NT2/D1 (cell line): ENCODE measurements at regions not wholly inside any gene's neighbourhood (a gene's known extent, or its start where the extent isn't known, plus 50 kb on each side); places are given as distances from the start of the nearest gene placed in this dataset.

ENCODE experiments used
- DNase-seq: peaks from one replicate; pipeline ENCODE4 v3.0.0-alpha.2; 2011; ENCODE audit warnings: low read depth, low spot score
- H3K27me3 ChIP-seq: 2 replicates; pipeline ENCODE4 v1.6.0; 2011; ENCODE audit warnings: mild to moderate bottlenecking; ENCODE audit not compliant: insufficient read length, insufficient read depth
- H3K36me3 ChIP-seq: 2 replicates; pipeline ENCODE4 v1.6.1; 2011; ENCODE audit warnings: mild to moderate bottlenecking, low read length, mixed read lengths; ENCODE audit not compliant: insufficient read depth, insufficient read length
- H3K4me1 ChIP-seq: 2 replicates; pipeline ENCODE4 v1.5.1; 2011; ENCODE audit not compliant: insufficient read depth, insufficient read length
- H3K4me3 ChIP-seq: 2 replicates; pipeline ENCODE4 v1.5.1; 2011; ENCODE audit warnings: low read depth; ENCODE audit not compliant: insufficient read length
- H3K9ac ChIP-seq: 2 replicates; pipeline ENCODE4 v1.6.0; 2011; ENCODE audit warnings: low read depth; ENCODE audit not compliant: insufficient read length
- H3K9me3 ChIP-seq: 2 replicates; pipeline ENCODE4 v1.5.1; 2011; ENCODE audit warnings: mild to moderate bottlenecking, low read length; ENCODE audit not compliant: insufficient read depth
- SUZ12 ChIP-seq: IDR thresholded peaks from 2 replicates; pipeline ENCODE4 v1.6.1; 2011; ENCODE audit not compliant: insufficient read length, insufficient read depth; ENCODE audit errors: extremely low read depth
- YY1 ChIP-seq: IDR thresholded peaks from 2 replicates; pipeline ENCODE4 v1.6.1; 2011; ENCODE audit not compliant: insufficient read length, insufficient read depth
- ZNF274 ChIP-seq: IDR thresholded peaks from 2 replicates; pipeline ENCODE4 v1.6.1; 2011; ENCODE audit warnings: mild to moderate bottlenecking, low read depth, low read length

- no peak overlapping the region for H3K4me3 ChIP-seq
- no peaks in the 10 kb centered on the region for H3K4me1 ChIP-seq
- H3K27me3 ChIP-seq: no peaks in the 10 kb centered on the region
- H3K9ac ChIP-seq: no peak overlapping the region
- H3K9me3 ChIP-seq: no peaks in the 10 kb centered on the region
- DNase-seq: no peak
- TF ChIP-seq ZNF274 (no peak), SUZ12 (no peak), YY1 (no peak)
- no peaks in the 10 kb centered on the region for H3K36me3 ChIP-seq
Measured at GRCh38 chr5:67459253-67459652, 262.7 kb upstream of the CD180 start.

- Histone ChIP-seq H3K4me3 (no peak overlapping the region), H3K27me3 (no peaks in the 10 kb centered on the region), H3K36me3 (no peaks in the 10 kb centered on the region), H3K9ac (no peak overlapping the region), H3K9me3 (no peaks in the 10 kb centered on the region), H3K4me1 (no peaks in the 10 kb centered on the region)
- DNase-seq: no peak
- TF ChIP-seq YY1 (no peak), ZNF274 (no peak), SUZ12 (no peak)
Measured at GRCh38 chr5:67455970-67456369, 259.4 kb upstream of the CD180 start.

- H3K9ac ChIP-seq: no peak overlapping the region
- DNase-seq: no peak
Measured at GRCh38 chr5:67454957-67455561, 258.5 kb upstream of the CD180 start.

GRCh38 chr5:67453111-67453905 is 256.7 kb upstream of the CD180 start:
- TF ChIP-seq YY1 (no peak), ZNF274 (no peak), SUZ12 (no peak)

More at GRCh38 chr5:67454957-67455561, 258.5 kb upstream of the CD180 start:
- no peaks in the 10 kb centered on the region for H3K4me1 ChIP-seq
- no peaks in the 10 kb centered on the region for H3K36me3 ChIP-seq
- H3K27me3 ChIP-seq: no peaks in the 10 kb centered on the region
- H3K9me3 ChIP-seq: no peaks in the 10 kb centered on the region
- H3K4me3 ChIP-seq: no peak overlapping the region
- no peak for TF ChIP-seq YY1
- TF ChIP-seq SUZ12: no peak
- TF ChIP-seq ZNF274: no peak

GRCh38 chr5:67451640-67452279 is 255.2 kb upstream of the CD180 start:
- H3K9ac ChIP-seq: no peak overlapping the region
- no peaks in the 10 kb centered on the region for H3K9me3 ChIP-seq
- DNase-seq: no peak
- H3K4me3 ChIP-seq: no peak overlapping the region
- no peaks in the 10 kb centered on the region for H3K4me1 ChIP-seq
- TF ChIP-seq YY1 (no peak), SUZ12 (no peak), ZNF274 (no peak)
- no peaks in the 10 kb centered on the region for H3K27me3 ChIP-seq
- no peaks in the 10 kb centered on the region for H3K36me3 ChIP-seq

More at GRCh38 chr5:67453111-67453905, 256.7 kb upstream of the CD180 start:
- H3K36me3 ChIP-seq: no peaks in the 10 kb centered on the region
- H3K4me1 ChIP-seq: no peaks in the 10 kb centered on the region
- no peak overlapping the region for H3K9ac ChIP-seq
- H3K4me3 ChIP-seq: no peak overlapping the region
- DNase-seq: no peak
- no peaks in the 10 kb centered on the region for H3K9me3 ChIP-seq
- H3K27me3 ChIP-seq: no peaks in the 10 kb centered on the region

- Histone ChIP-seq H3K27me3 (no peaks in the 10 kb centered on the region), H3K9me3 (no peaks in the 10 kb centered on the region), H3K36me3 (no peaks in the 10 kb centered on the region), H3K9ac (no peak overlapping the region), H3K4me1 (no peaks in the 10 kb centered on the region), H3K4me3 (no peak overlapping the region)
- TF ChIP-seq YY1: no peak
- TF ChIP-seq SUZ12: no peak
- no peak for TF ChIP-seq ZNF274
- DNase-seq: no peak
Measured at GRCh38 chr5:67447732-67448131, 251.1 kb upstream of the CD180 start.
